H1 (cell line): ENCODE measurements at regions not wholly inside any gene's neighbourhood (a gene's known extent, or its start where the extent isn't known, plus 50 kb on each side); places are given as distances from the start of the nearest gene placed in this dataset.

ENCODE experiments used
- ASH2L ChIP-seq: fragments of 200-600, 300-600 bp; sonication (generic); IDR thresholded peaks from one replicate; pipeline ENCODE4 v1.7.1; 2017; ENCODE audit warnings: low read length
- BCL11A ChIP-seq, 2 experiments: IDR thresholded peaks; one replicate each; pipeline ENCODE4 v1.6.1; 2011; ENCODE audit warnings: low read depth in 2 of 2, low read length in 2 of 2, mild to moderate bottlenecking in 2 of 2
- CHD2 ChIP-seq: IDR thresholded peaks from 2 replicates; pipeline ENCODE4 v1.6.1; 2012; ENCODE audit warnings: low read length, improper control_type of control experiment
- JUN ChIP-seq: IDR thresholded peaks from 2 replicates; pipeline ENCODE4 v1.6.1; 2011; ENCODE audit warnings: low read depth, mild to moderate bottlenecking, improper control_type of control experiment, low read length
- JUND ChIP-seq: IDR thresholded peaks from 2 replicates; pipeline ENCODE4 v1.6.1; 2011; ENCODE audit warnings: mild to moderate bottlenecking, improper control_type of control experiment, low read length
- KDM1A ChIP-seq: fragments of 200-600, 300-600 bp; sonication (generic); IDR thresholded peaks from 2 replicates; pipeline ENCODE4 v1.7.1; 2016; ENCODE audit warnings: mild to moderate bottlenecking, low read length, borderline replicate concordance
- KDM5A ChIP-seq: fragments of 200-600 bp; IDR thresholded peaks from 2 replicates; pipeline ENCODE4 v1.7.1; 2012; ENCODE audit warnings: mild to moderate bottlenecking, low read length, inconsistent platforms, mixed read lengths
- SAP30 ChIP-seq: fragments of 300-600 bp; sonication (generic); IDR thresholded peaks from 2 replicates; pipeline ENCODE4 v1.7.1; 2012; ENCODE audit warnings: low read length, moderate library complexity, mild to moderate bottlenecking, inconsistent platforms; ENCODE audit not compliant: insufficient read depth, insufficient replicate concordance
- TEAD4 ChIP-seq: IDR thresholded peaks from 2 replicates; pipeline ENCODE4 v1.6.1; 2012; ENCODE audit warnings: low read depth, low read length, inconsistent platforms, mixed read lengths
- YY1 ChIP-seq: IDR thresholded peaks from 2 replicates; pipeline ENCODE4 v1.6.1; 2011; ENCODE audit warnings: low read depth, mild to moderate bottlenecking, low read length
- TF ChIP-seq, protein P1 (sequence below): fragments of 300-600 bp; sonication (generic); IDR thresholded peaks from 2 replicates; pipeline ENCODE4 v1.7.1; 2012; ENCODE audit warnings: low read length, moderate library complexity, mild to moderate bottlenecking, inconsistent platforms; ENCODE audit not compliant: insufficient replicate concordance

DNA sequence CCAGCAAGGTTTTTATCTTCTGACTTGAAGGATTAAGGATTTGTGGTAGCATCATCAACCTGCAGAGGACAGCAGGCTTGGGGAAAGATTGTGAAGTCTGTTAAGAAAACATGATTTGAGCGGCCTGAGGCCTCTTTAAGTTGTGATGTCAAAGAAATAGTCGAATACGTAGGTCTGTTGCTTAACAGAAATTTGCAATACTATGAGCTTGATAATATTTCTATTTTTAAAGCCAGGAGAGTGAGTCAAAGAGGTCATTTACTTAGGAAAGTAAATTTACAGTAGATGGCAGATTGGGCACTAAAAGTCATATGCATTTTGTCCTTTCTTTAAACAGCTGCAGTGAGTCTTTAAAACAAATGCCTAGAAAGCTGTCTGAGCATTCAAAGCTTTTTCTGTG, 336.3 kb downstream of the DIPK2A start (continued):
- TF ChIP-seq, protein P1, sequence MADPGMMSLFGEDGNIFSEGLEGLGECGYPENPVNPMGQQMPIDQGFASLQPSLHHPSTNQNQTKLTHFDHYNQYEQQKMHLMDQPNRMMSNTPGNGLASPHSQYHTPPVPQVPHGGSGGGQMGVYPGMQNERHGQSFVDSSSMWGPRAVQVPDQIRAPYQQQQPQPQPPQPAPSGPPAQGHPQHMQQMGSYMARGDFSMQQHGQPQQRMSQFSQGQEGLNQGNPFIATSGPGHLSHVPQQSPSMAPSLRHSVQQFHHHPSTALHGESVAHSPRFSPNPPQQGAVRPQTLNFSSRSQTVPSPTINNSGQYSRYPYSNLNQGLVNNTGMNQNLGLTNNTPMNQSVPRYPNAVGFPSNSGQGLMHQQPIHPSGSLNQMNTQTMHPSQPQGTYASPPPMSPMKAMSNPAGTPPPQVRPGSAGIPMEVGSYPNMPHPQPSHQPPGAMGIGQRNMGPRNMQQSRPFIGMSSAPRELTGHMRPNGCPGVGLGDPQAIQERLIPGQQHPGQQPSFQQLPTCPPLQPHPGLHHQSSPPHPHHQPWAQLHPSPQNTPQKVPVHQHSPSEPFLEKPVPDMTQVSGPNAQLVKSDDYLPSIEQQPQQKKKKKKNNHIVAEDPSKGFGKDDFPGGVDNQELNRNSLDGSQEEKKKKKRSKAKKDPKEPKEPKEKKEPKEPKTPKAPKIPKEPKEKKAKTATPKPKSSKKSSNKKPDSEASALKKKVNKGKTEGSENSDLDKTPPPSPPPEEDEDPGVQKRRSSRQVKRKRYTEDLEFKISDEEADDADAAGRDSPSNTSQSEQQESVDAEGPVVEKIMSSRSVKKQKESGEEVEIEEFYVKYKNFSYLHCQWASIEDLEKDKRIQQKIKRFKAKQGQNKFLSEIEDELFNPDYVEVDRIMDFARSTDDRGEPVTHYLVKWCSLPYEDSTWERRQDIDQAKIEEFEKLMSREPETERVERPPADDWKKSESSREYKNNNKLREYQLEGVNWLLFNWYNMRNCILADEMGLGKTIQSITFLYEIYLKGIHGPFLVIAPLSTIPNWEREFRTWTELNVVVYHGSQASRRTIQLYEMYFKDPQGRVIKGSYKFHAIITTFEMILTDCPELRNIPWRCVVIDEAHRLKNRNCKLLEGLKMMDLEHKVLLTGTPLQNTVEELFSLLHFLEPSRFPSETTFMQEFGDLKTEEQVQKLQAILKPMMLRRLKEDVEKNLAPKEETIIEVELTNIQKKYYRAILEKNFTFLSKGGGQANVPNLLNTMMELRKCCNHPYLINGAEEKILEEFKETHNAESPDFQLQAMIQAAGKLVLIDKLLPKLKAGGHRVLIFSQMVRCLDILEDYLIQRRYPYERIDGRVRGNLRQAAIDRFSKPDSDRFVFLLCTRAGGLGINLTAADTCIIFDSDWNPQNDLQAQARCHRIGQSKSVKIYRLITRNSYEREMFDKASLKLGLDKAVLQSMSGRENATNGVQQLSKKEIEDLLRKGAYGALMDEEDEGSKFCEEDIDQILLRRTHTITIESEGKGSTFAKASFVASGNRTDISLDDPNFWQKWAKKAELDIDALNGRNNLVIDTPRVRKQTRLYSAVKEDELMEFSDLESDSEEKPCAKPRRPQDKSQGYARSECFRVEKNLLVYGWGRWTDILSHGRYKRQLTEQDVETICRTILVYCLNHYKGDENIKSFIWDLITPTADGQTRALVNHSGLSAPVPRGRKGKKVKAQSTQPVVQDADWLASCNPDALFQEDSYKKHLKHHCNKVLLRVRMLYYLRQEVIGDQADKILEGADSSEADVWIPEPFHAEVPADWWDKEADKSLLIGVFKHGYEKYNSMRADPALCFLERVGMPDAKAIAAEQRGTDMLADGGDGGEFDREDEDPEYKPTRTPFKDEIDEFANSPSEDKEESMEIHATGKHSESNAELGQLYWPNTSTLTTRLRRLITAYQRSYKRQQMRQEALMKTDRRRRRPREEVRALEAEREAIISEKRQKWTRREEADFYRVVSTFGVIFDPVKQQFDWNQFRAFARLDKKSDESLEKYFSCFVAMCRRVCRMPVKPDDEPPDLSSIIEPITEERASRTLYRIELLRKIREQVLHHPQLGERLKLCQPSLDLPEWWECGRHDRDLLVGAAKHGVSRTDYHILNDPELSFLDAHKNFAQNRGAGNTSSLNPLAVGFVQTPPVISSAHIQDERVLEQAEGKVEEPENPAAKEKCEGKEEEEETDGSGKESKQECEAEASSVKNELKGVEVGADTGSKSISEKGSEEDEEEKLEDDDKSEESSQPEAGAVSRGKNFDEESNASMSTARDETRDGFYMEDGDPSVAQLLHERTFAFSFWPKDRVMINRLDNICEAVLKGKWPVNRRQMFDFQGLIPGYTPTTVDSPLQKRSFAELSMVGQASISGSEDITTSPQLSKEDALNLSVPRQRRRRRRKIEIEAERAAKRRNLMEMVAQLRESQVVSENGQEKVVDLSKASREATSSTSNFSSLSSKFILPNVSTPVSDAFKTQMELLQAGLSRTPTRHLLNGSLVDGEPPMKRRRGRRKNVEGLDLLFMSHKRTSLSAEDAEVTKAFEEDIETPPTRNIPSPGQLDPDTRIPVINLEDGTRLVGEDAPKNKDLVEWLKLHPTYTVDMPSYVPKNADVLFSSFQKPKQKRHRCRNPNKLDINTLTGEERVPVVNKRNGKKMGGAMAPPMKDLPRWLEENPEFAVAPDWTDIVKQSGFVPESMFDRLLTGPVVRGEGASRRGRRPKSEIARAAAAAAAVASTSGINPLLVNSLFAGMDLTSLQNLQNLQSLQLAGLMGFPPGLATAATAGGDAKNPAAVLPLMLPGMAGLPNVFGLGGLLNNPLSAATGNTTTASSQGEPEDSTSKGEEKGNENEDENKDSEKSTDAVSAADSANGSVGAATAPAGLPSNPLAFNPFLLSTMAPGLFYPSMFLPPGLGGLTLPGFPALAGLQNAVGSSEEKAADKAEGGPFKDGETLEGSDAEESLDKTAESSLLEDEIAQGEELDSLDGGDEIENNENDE, result no peak
- TF ChIP-seq ASH2L (no peak), BCL11A (IDR thresholded peaks at IDR 0.05; ENCODE audit: low read depth in 2 of 2, low read length in 2 of 2) (no peak), KDM1A (no peak), JUND (no peak), TEAD4 (no peak), KDM5A (no peak), SAP30 (no peak), JUN (no peak), CHD2 (no peak), YY1 (no peak)
